ENCODE measurements at regions not wholly inside any gene's neighbourhood (a gene's known extent, or its start where the extent isn't known, plus 50 kb on each side); places are given as distances from the start of the nearest gene placed in this dataset.

GRCh38 chr17:79273660-79274059 lies 199.0 kb downstream of the ENGASE start:
- no peak for DNase-seq

GRCh38 chr17:79272666-79273219 lies 198.1 kb downstream of the ENGASE start:
- DNase-seq, result no peak

DNA sequence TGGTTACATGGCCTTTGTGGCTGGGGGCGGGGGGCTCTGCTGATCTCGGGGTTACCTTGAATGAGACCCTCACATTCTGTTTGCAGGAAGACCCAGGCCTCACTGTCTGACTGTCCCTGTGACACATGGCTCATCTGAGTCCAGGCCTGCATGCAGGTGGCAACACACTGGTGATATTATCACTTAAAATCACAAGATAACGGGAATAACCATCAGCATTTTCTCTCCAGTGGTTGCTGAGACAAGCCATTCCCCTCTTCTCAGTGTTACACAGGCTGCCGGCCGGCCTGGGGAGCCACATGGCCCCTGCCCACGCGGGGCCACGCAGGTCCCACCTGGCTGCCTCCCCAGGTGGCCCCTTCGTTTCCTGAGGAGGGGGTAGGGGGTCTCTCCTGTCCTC lies 197.6 kb downstream of the ENGASE start:
- DNase-seq, result no peak

GRCh38 chr17:79269620-79270019 lies 195.0 kb downstream of the ENGASE start:
- no peak for DNase-seq

GRCh38 chr17:79263191-79263590 lies 188.6 kb downstream of the ENGASE start:
- DNase-seq, result no peak

- DNase-seq, result no peak
These were observed 188.0 kb downstream of the ENGASE start for GRCh38 chr17:79262624-79263023.

- no peak for DNase-seq
These were observed 186.9 kb downstream of the ENGASE start for GRCh38 chr17:79261355-79262072.

GRCh38 chr17:79258843-79259242 lies 184.2 kb downstream of the ENGASE start:
- no peak for DNase-seq

DNA sequence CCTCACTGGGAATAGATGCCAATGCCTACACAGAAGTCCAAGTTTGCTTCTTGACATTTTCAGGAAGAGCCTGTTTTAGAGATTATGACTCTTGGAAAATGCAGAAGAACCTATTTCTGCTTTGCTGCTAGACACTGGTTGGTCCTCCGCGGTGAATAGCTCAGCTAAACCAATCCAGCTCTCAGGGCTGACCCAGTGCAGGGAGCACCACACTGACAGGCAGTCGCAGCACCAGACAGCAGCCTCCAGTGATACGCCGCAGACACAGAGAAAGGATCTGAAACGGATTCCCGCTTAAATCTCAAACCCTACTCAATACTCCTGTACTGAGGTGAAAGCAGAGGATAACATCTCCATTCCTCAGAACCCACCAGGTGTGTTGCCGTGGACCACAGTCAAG lies 183.4 kb downstream of the ENGASE start:
- no peak for DNase-seq

DNA sequence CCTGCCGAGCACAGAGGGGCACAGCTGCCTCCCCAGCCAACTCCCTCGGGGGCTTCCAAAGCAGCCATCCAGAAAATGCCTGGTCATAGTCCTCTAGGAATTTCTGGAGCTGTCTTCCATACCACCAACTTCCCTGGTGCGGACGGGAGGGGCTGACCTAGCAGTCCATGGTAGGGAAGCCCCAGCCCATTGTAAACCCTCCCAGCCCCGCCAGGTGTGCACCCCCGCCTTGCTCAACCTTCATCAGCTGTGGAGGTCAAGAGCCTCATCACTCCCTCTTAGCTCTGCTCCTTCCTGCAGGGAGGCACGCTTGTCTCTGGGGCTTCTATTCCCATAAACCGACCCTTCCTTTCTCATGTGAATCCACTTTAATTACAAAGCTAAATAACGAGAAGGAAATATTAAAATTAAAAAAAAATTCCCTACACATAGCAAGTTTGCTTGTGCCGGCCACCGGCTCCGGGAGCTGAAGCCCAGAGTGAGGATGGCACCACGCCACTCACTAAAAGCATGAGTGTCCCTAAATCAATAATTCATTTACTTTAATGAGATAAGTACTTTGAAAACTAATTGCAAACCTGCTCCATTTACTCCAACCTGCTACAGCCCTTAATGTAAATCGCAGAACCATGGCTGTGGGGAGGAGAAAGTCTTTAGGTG lies 181.4 kb downstream of the ENGASE start:
- no peak for DNase-seq

DNA sequence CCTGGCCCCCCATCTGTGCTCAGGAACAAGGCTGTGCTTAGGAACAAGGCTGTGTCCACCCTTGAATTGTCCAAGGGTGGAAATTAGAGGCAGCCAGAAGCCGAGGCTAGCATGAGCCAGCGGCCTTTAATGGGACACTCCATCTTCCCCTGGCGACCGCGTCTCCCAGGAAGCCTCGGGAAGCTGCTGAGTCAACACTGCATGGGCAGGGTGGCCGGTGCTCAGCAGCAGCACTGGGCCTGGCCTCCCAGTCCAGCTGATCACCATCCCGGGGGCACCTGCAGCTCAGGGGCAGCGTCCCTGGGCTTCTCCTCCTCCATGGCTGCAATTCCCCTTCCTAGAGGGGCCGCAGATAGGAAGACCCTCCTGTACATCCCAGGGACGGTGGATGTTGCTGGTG lies 180.8 kb downstream of the ENGASE start:
- no peak for DNase-seq

- DNase-seq, result no peak
These were observed 180.4 kb downstream of the ENGASE start for GRCh38 chr17:79255046-79255445.

- DNase-seq, result no peak
These were observed 178.3 kb downstream of the ENGASE start for GRCh38 chr17:79252886-79253285.

DNA sequence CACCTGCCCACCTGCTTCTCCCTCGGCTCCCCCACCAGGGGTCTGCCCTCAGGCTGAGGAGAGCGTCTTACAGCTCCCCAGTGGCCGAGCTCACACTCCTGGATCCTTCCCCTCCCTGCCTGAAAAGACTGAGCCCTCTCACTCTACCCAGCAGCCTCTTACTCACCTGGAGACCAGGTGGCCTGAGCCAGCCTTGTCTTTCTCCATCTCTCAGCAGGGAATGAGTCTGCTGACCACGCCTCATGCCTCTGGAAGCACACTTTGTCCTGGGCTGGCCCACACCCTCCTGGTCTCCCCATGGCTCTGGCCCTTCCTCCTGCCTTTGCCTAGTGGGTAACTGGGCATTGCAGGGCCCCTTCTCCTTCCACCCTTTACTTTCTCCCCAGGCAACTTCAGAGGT lies 177.2 kb downstream of the ENGASE start:
- DNase-seq, result no peak

DNA sequence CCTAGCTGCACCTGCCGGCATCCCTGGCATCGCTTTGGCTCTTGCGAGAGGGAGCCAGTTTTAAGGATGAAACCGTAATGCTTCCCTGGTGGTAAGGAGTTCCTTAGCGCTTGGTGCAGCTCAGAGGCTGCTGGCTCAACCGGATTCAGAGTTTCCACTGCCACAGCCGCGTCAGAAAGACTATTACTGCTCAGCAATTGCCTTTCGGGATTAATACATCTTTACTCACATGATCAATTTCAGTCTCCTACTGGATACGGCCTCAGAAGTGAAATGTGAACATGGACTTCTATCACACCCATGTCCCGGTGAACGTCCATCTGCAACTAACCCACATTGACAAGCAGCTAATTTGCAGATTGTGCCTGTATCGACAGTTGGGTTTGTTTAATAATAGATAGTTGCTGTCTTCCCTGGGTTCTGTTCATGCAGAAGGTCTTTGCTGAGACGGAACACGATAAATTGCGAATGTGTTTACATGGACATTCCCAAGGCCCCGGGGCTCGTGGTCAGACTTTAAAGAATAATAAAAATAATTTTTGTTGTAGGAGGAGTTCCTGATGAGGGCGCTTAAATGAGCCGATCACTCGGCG lies 175.4 kb downstream of the ENGASE start:
- DNase-seq, result no peak

DNA sequence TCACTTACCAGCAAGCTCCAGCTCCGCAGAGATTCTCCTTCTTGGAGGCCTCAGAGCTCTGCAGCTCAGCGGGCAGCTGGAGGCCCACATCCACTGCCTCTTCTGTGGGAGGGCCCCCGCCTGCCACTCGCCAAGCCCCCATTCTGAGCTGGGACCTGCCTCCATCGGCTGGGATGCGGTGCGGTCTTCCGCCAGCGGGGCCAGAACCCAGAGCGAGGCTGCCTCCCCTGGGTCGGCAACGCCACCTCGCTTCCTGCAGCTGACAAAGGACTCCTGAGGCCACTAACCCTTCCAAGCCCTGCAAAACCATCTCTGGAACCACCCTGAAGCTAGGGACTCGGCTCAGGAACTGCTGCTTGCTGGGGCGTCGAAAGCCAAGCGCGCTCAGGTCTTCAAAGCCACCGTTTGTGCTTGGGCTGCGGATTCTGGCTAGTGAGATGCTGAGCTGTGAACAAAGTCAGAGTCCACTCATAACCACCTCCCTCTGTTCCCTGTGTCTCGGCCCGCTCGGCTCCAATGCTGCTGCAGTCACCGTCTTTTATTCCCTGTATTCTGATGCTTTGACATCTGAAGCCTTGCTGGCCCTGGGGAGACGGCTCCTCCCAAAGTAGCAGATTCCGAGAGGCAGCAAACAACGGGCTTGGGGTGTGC lies 174.3 kb downstream of the ENGASE start:
- no peak for DNase-seq

- no peak for DNase-seq
These were observed 171.9 kb downstream of the ENGASE start for GRCh38 chr17:79246225-79247190.

DNA sequence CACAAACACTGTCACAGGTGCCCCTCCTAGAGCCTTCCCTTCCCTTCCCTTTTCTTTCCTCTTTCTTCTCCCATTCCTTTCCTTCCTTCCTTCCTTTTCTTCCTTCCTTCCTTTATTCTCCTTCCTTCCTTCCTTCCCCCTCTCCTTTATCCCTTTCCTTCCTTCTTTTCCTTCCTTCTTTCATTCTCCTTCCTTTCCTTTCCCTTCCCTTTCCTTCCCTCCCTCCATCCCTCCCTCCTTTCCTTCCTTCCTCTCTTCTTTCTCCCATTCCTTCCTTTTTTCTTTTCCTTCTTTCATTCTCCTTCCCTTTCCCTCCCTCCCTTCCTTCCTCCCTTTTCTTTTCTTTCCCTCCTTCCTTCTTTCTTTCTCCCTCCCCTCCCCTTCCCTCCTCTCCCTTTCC lies 170.0 kb downstream of the ENGASE start:
- no peak for DNase-seq

GRCh38 chr17:79243996-79244395 lies 169.4 kb downstream of the ENGASE start:
- no peak for DNase-seq

DNA sequence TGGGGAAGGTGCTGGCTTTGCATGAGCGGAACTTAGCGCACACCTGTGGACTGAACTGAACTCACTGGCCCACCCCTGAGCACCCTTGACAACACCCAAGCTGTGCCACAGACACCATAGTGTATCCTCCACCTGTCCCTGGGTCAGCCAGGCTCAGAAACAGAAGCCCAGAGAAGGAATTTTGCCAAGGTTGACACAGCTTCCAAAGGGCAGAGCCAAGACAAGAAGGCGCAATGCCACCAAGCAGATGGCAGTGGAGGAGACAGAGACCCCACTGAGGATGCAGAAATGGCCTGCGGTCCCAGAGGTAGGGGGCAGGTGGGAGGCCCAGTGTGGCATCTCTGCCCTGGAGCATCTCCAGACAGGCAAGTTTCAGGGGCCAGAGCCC lies 169.0 kb downstream of the ENGASE start:
- DNase-seq, result no peak

GRCh38 chr17:79242873-79243602 lies 168.4 kb downstream of the ENGASE start:
- no peak for DNase-seq

- no peak for DNase-seq
These were observed 167.8 kb downstream of the ENGASE start for GRCh38 chr17:79242393-79242792.
